Loucy (cell line): ENCODE measurements at regions not wholly inside any gene's neighbourhood (a gene's known extent, or its start where the extent isn't known, plus 50 kb on each side); places are given as distances from the start of the nearest gene placed in this dataset.

ENCODE experiments used
- EZH2phosphoT487 ChIP-seq: fragments of 200-600 bp; IDR thresholded peaks from 2 replicates; pipeline ENCODE4 v1.6.1; 2018; ENCODE audit warnings: antibody characterized with exemption, mild to moderate bottlenecking, moderate library complexity, borderline replicate concordance
- TF ChIP-seq, protein P1 (sequence below): fragments of 200-600 bp; sonication (generic); conservative IDR thresholded peaks from 2 replicates; pipeline ENCODE4 v1.5.1; 2014; ENCODE audit warnings: mild to moderate bottlenecking, antibody characterized with exemption, low read length

DNA sequence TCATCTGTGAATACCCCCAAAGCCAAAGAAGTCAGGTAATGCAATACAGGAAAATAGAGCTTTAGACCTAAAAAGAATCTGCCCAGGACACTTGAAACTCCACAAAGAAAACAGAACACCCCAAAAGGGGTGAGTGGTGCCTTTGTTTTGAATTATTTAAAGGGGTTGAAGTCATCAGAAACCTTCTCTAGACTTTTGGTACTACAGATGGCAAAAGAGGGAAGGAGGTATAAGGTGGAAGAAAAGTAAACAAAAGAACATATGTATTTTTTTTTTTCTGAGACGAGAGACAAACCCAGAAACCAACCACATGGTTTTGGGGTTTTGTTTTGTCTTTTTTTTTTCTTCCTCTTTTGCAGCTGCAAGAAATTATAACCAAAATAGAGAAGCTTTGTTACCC lies 1477.8 kb downstream of the C4orf33 start:
- TF ChIP-seq, protein P1, sequence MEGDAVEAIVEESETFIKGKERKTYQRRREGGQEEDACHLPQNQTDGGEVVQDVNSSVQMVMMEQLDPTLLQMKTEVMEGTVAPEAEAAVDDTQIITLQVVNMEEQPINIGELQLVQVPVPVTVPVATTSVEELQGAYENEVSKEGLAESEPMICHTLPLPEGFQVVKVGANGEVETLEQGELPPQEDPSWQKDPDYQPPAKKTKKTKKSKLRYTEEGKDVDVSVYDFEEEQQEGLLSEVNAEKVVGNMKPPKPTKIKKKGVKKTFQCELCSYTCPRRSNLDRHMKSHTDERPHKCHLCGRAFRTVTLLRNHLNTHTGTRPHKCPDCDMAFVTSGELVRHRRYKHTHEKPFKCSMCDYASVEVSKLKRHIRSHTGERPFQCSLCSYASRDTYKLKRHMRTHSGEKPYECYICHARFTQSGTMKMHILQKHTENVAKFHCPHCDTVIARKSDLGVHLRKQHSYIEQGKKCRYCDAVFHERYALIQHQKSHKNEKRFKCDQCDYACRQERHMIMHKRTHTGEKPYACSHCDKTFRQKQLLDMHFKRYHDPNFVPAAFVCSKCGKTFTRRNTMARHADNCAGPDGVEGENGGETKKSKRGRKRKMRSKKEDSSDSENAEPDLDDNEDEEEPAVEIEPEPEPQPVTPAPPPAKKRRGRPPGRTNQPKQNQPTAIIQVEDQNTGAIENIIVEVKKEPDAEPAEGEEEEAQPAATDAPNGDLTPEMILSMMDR = no peak
- TF ChIP-seq EZH2phosphoT487 = no peak
